Loucy (cell line): ENCODE measurements at regions not wholly inside any gene's neighbourhood (a gene's known extent, or its start where the extent isn't known, plus 50 kb on each side); places are given as distances from the start of the nearest gene placed in this dataset.

Experiments
- CTCF ChIP-seq: fragments of 200-600 bp; sonication (generic); conservative IDR thresholded peaks from 2 replicates; pipeline ENCODE4 v1.5.1; 2014; ENCODE audit warnings: mild to moderate bottlenecking, antibody characterized with exemption, low read length
- EZH2phosphoT487 ChIP-seq: fragments of 200-600 bp; IDR thresholded peaks from 2 replicates; pipeline ENCODE4 v1.6.1; 2018; ENCODE audit warnings: antibody characterized with exemption, mild to moderate bottlenecking, moderate library complexity, borderline replicate concordance

GRCh38 chr9:7894231-7894630, 94.7 kb upstream of the DMAC1 start:
- TF ChIP-seq CTCF, result no peak
- TF ChIP-seq EZH2phosphoT487, result no peak
